Esophagus squamous epithelium (tissue), 5 donors: ENCODE measurements at regions not wholly inside any gene's neighbourhood (a gene's known extent, or its start where the extent isn't known, plus 50 kb on each side); places are given as distances from the start of the nearest gene placed in this dataset.

Experiments
- DNase-seq: peaks from one replicate; lab custom pipeline; 2025; lab: John Stamatoyannopoulos, UW
- H3K27ac ChIP-seq, 4 donors: fragments of 200-600 bp; sonication (generic); one replicate each; pipeline ENCODE4 v1.5.1; 2016 to 2019; ENCODE audit warnings: mild to moderate bottlenecking in 1 of 4
- H3K27me3 ChIP-seq, 4 donors: fragments of 200-600 bp; sonication (generic); 1 replicate in 3 of 4; 2 replicates in 1 of 4; pipeline versions ENCODE4 v1.5.1 to v1.6.0; 2017 to 2021; ENCODE audit warnings: antibody characterized with exemption in 1 of 4
- H3K36me3 ChIP-seq, 3 donors: fragments of 200-600 bp; sonication (generic); one replicate each; pipeline ENCODE4 v1.5.1; 2016 to 2019
- H3K4me1 ChIP-seq, 3 donors: fragments of 200-600 bp; sonication (generic); one replicate each; pipeline ENCODE4 v1.5.1; 2017 to 2019
- H3K4me3 ChIP-seq, 4 donors: fragments of 200-600 bp; sonication (generic); 1 replicate in 3 of 4; 2 replicates in 1 of 4; pipeline ENCODE4 v1.5.1; 2016 to 2019; ENCODE audit warnings: mild to moderate bottlenecking in 2 of 4, moderate library complexity in 1 of 4
- H3K9me3 ChIP-seq, 3 donors: fragments of 200-600 bp; sonication (generic); one replicate each; pipeline ENCODE4 v1.5.1; 2016 to 2019
- CTCF ChIP-seq, 6 experiments: fragments of 450-650 bp in 4 of 6; fragments of 200-600 bp in 2 of 6; sonication (generic) in 2 of 6; IDR thresholded peaks; one replicate each; pipeline ENCODE4 v1.5.1; 2016 to 2019; ENCODE audit warnings: antibody characterized with exemption in 6 of 6, mild to moderate bottlenecking in 4 of 6, moderate library complexity in 4 of 6
- POLR2A ChIP-seq, 4 donors: fragments of 450-650 bp; IDR thresholded peaks; one replicate each; pipeline ENCODE4 v1.6.1; 2017; ENCODE audit warnings: antibody characterized with exemption in 4 of 4, mild to moderate bottlenecking in 4 of 4, moderate library complexity in 3 of 4
- WGBS, 2 donors: methylation state at CpG; one replicate each; pipeline ENCODE4 v1.1.5; 2018; 5-methylcytosine and 5-hydroxymethylcytosine counted together
- intact Hi-C: fragments of 100-400 bp; cut with DNase I; formaldehyde crosslinking; loops from one replicate; pipeline ENCODE4 v1.15.0; 2022
- donor health status: DM: yes; HTN: yes; CAD: no.

GRCh38 chr5:2499917-2500316 is 251.6 kb downstream of the IRX2 start:
- DNase-seq, result no peak
- Histone ChIP-seq H3K36me3 (no peaks in the 10 kb centered on the region), H3K4me3 (no peak overlapping the region), H3K27me3 (no peaks in the 10 kb centered on the region), H3K4me1 (no peaks in the 10 kb centered on the region), H3K9me3 (peaks cover 0 to 5% (median 0%) of the 10 kb centered on the region in 3 donors), H3K27ac (no peak overlapping the region)
- TF ChIP-seq CTCF (IDR thresholded peaks at IDR 0.05), result no peak
- no peak for TF ChIP-seq POLR2A (IDR thresholded peaks at IDR 0.05)
- intact Hi-C loops, result no loop called here

GRCh38 chr5:2496891-2497290 is 254.6 kb downstream of the IRX2 start:
- Histone ChIP-seq H3K36me3 (no peaks in the 10 kb centered on the region), H3K4me1 (no peaks in the 10 kb centered on the region), H3K4me3 (no peak overlapping the region), H3K27me3 (no peaks in the 10 kb centered on the region), H3K27ac (no peak overlapping the region), H3K9me3 (peaks cover 0 to 5% (median 0%) of the 10 kb centered on the region in 3 donors)
- TF ChIP-seq CTCF (IDR thresholded peaks at IDR 0.05) (no peak), POLR2A (IDR thresholded peaks at IDR 0.05) (no peak)
- intact Hi-C loops, result no loop called here
- WGBS, 2 donors, result 49 to 56% methylated on average over 9 of the region's 9 CpGs
- DNase-seq, result no peak

GRCh38 chr5:2496126-2496525 is 255.4 kb downstream of the IRX2 start:
- intact Hi-C loops, result no loop called here
- no peak for DNase-seq
- Histone ChIP-seq H3K9me3 (peaks cover 0 to 5% (median 0%) of the 10 kb centered on the region in 3 donors), H3K27me3 (no peaks in the 10 kb centered on the region), H3K4me1 (no peaks in the 10 kb centered on the region), H3K4me3 (no peak overlapping the region), H3K27ac (no peak overlapping the region), H3K36me3 (no peaks in the 10 kb centered on the region)
- 84 to 85% methylated on average over 5 to 9 of the region's 9 CpGs for WGBS, 2 donors
- TF ChIP-seq CTCF (IDR thresholded peaks at IDR 0.05) (no peak), POLR2A (IDR thresholded peaks at IDR 0.05) (no peak)

- WGBS, 2 donors, result 70 to 85% methylated on average over 8 of the region's 8 CpGs
- Histone ChIP-seq H3K4me3 (no peak overlapping the region), H3K27me3 (no peaks in the 10 kb centered on the region), H3K4me1 (no peaks in the 10 kb centered on the region), H3K27ac (no peak overlapping the region), H3K9me3 (no peaks in the 10 kb centered on the region), H3K36me3 (no peaks in the 10 kb centered on the region)
- no peak for TF ChIP-seq POLR2A (IDR thresholded peaks at IDR 0.05)
- no peak for TF ChIP-seq CTCF (IDR thresholded peaks at IDR 0.05)
- intact Hi-C loops, result no loop called here
- DNase-seq, result no peak
Observed at GRCh38 chr5:2493356-2493755, 258.1 kb downstream of the IRX2 start.

GRCh38 chr5:2492476-2492875 is 259.0 kb downstream of the IRX2 start:
- Histone ChIP-seq H3K27ac (no peak overlapping the region), H3K9me3 (no peaks in the 10 kb centered on the region), H3K27me3 (no peaks in the 10 kb centered on the region), H3K4me1 (no peaks in the 10 kb centered on the region), H3K4me3 (no peak overlapping the region), H3K36me3 (no peaks in the 10 kb centered on the region)
- WGBS, 2 donors, result 49 to 76% methylated on average over 5 to 7 of the region's 7 CpGs
- TF ChIP-seq POLR2A (IDR thresholded peaks at IDR 0.05), result no peak
- no peak for TF ChIP-seq CTCF (IDR thresholded peaks at IDR 0.05)
- no peak for DNase-seq
- intact Hi-C loops, result no loop called here
